Activated naive CD4-positive, alpha-beta T cell treated with anti-CD3 and anti-CD28 coated beads, Interleukin-2, amount 50 U/mL, for 24 hours (primary cell): ENCODE measurements at regions not wholly inside any gene's neighbourhood (a gene's known extent, or its start where the extent isn't known, plus 50 kb on each side); places are given as distances from the start of the nearest gene placed in this dataset.

Experiments used
- H3K27ac Mint-ChIP-seq: one replicate; pipeline ENCODE4 v1.8.0; 2021; ENCODE audit warnings: mild to moderate bottlenecking, mixed read lengths
- H3K27me3 Mint-ChIP-seq: one replicate; pipeline ENCODE4 v1.8.0; 2021; ENCODE audit warnings: mixed read lengths
- H3K36me3 Mint-ChIP-seq: one replicate; pipeline ENCODE4 v1.8.0; 2021; ENCODE audit warnings: mixed read lengths
- H3K4me1 Mint-ChIP-seq: one replicate; pipeline ENCODE4 v1.8.0; 2021; ENCODE audit warnings: mixed read lengths
- H3K4me3 Mint-ChIP-seq: one replicate; pipeline ENCODE4 v1.8.0; 2021; ENCODE audit warnings: mild to moderate bottlenecking, mixed read lengths
- H3K9me3 Mint-ChIP-seq: one replicate; pipeline ENCODE4 v1.8.0; 2021; ENCODE audit warnings: mixed read lengths

DNA sequence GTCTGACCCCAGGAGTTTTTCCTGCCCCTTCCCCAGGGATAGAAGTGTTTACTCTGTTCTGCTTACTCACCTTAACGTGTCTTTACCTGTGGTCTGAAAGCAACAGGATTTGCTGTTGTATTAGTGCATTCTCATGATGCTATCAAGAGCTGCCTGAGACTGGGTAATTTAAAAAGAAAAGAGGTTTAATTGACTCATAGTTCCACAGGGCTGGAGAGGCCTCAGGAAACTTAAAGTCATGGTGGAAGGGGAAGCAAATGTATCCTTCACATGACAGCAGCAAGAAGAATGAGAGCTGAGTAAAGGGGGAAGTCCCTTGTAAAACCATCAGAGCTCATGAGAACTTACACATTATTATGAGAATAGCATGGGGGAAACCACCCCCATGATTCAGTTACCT, 240.4 kb downstream of the SNAPC1 start:
- Mint-ChIP-seq H3K36me3 (no peaks in the 10 kb centered on the region), H3K27ac (peak overlapping the region; percentile 88), H3K4me3 (no peak overlapping the region), H3K4me1 (peaks cover 9% of the 10 kb centered on the region), H3K9me3 (peaks cover 6% of the 10 kb centered on the region), H3K27me3 (peaks cover 16% of the 10 kb centered on the region)

DNA sequence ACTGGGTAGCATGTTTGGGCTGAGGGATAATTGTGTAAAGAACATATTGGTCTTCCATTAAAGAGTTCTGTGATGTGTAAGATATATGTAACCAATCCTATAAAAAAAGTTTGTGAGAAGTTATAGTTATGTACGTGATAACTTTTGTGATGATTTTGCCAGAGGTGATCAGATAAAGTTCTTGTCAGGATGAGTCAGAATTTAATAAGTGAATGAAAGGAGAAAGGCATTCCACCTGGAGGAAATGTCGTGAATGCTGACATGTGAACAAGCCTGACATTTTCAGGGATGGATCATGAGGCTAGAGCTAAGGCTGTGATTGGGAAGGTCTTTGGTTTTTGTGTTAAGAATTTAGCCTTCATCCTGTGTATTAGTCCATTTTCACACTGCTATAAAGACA, 241.5 kb downstream of the SNAPC1 start:
- Mint-ChIP-seq H3K9me3 (peaks cover 6% of the 10 kb centered on the region), H3K4me3 (no peak overlapping the region), H3K27ac (no peak overlapping the region), H3K27me3 (peaks cover 19% of the 10 kb centered on the region), H3K4me1 (peaks cover 9% of the 10 kb centered on the region), H3K36me3 (no peaks in the 10 kb centered on the region)

DNA sequence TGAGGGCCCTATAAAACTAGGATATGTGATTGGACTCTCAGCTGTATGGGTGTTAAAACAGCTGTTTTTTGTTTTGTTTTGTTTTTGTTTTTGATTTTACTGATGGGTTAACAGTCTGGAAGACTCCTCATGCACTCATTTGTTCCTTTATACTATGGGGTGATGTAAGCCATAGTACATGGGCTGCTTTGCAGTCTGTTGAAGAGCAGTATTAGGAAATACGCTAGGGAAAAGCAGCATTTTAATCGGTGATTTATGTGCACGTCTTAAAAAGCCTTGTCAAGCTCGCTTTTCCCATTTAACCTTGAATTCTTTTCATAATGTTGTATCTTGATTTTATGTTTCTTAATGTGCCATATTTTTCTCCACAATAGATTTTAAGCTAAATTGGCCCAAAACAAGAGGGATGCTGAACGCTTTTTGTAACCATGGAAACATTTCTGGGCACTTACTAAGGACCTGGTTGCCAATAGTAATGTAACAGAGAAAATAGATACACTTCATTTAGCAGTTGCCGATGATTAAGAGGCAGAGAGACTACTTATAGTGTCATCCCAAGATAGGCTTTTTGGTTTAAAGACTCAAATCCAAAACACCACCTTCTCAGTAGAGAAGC, 244.0 kb downstream of the SNAPC1 start:
- Mint-ChIP-seq H3K4me3 (no peak overlapping the region), H3K27ac (no peak overlapping the region), H3K9me3 (peaks cover 6% of the 10 kb centered on the region), H3K4me1 (peaks cover 9% of the 10 kb centered on the region), H3K36me3 (no peaks in the 10 kb centered on the region), H3K27me3 (peaks cover 22% of the 10 kb centered on the region)

DNA sequence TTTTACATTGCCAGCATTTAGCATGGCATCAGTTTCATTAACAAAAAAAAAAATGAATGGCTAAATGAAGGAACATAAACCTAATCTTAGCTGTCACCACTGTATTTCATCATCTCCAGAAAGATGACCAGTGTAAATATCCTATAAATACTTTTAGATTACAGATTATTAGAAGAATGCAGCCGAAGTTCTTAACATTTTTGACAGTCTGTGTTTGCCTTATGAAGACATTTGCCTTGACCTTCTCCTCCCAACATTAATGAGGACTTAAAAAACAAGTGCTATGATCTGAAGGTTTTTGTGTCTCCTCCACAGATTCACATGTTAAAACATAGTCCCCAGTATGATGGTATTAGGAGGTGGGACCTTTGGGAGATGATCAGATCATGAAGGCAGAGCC, 253.0 kb downstream of the SNAPC1 start:
- Mint-ChIP-seq H3K9me3 (peaks cover 4% of the 10 kb centered on the region), H3K27me3 (peaks cover 9% of the 10 kb centered on the region), H3K36me3 (no peaks in the 10 kb centered on the region), H3K27ac (no peak overlapping the region), H3K4me1 (no peaks in the 10 kb centered on the region), H3K4me3 (no peak overlapping the region)

DNA sequence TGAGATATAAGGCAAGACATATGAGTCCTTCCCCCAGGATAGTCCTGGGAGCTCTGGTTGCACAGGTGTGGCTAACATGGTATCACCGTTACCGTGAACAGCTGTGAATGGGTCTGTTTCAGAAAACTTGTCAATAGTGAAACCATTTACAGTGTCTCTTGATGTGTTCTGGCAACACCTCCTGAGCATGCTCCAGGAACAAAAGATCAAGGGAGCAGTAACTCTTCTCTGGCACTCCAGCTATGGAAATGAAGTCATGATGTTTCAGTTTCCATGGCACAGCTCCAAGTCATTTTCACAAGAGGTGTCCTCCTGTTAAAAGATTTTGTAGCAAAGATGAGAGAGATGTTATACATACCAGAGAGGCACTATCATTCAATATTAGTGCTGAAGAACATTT, 253.7 kb downstream of the SNAPC1 start:
- Mint-ChIP-seq H3K4me3 (no peak overlapping the region), H3K36me3 (no peaks in the 10 kb centered on the region), H3K4me1 (no peaks in the 10 kb centered on the region), H3K9me3 (peaks cover 4% of the 10 kb centered on the region), H3K27me3 (peaks cover 9% of the 10 kb centered on the region), H3K27ac (no peak overlapping the region)

DNA sequence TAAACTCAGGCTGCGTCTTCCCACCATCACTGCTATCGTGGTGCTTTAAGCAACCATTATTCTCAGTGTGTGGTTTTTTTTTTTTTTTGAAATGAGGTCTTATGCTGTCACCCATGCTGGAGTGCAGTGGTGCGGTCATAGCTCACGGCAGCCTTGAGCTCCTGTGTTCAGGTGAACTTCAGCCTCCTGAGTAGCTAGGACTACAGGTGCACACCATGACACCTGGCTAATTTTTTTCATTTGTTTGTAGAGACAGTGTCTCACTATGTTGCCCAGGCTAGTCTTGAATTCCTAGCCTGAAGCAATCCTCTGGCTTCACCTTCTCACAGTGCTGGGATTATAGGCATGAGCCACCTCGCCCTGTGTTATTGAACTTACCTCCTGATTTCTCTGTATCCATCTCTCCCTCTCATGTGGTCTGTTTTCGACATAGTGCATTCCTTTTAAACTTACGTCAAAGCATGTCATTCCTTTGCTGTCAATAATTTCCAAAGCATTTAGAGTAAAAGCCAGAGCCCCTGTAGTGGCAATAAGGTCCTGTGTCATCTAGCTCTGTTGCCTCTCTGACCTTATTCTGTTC, 255.5 kb downstream of the SNAPC1 start:
- Mint-ChIP-seq H3K27ac (no peak overlapping the region), H3K4me3 (no peak overlapping the region), H3K27me3 (peaks cover 7% of the 10 kb centered on the region), H3K4me1 (no peaks in the 10 kb centered on the region), H3K9me3 (peaks cover 4% of the 10 kb centered on the region), H3K36me3 (no peaks in the 10 kb centered on the region)

DNA sequence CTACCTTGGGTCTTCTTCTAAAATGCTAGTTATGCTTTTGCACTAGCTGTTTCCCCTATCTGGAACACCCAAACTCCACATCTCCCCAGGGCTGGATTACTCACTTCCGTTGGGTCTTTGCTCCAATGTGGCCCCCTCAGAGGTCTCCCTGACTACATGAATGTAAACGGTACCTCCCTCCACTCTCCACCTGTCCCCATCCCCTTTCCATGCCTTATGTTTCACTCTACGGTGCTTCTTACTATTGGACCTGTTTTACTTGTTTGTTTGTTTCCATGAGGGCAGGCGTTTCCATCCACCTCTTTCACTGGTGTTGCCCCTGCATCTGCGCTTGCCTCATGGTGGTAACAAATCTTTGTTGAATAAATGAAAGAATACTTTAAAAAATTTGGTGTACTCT, 256.4 kb downstream of the SNAPC1 start:
- H3K27ac Mint-ChIP-seq, result no peak overlapping the region
- no peaks in the 10 kb centered on the region for H3K36me3 Mint-ChIP-seq
- H3K9me3 Mint-ChIP-seq, result peaks cover 4% of the 10 kb centered on the region
- H3K4me1 Mint-ChIP-seq, result no peaks in the 10 kb centered on the region
- H3K27me3 Mint-ChIP-seq, result peaks cover 7% of the 10 kb centered on the region
- H3K4me3 Mint-ChIP-seq, result no peak overlapping the region

DNA sequence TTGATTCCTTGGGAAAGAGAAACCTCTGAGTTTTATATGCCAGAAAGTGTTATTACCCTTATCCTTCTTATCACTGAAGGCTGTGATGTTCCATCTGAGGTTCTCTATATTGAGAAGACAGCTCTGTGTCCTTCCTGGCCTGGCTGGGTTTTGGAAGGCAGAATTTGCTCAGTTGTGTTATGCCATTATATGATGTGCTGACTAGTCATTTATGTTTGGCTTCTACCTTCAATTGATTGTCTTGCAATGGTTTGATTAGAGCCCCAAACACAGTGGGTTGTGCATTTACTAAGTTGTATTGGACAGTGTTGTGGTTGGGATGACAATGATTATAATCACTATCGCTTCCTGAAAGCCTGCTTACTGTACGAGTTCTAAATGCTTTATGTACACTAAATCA, 265.7 kb downstream of the SNAPC1 start:
- Mint-ChIP-seq H3K27ac (no peak overlapping the region), H3K36me3 (no peaks in the 10 kb centered on the region), H3K4me3 (no peak overlapping the region), H3K9me3 (peaks cover 9% of the 10 kb centered on the region), H3K27me3 (peaks cover 20% of the 10 kb centered on the region), H3K4me1 (no peaks in the 10 kb centered on the region)

DNA sequence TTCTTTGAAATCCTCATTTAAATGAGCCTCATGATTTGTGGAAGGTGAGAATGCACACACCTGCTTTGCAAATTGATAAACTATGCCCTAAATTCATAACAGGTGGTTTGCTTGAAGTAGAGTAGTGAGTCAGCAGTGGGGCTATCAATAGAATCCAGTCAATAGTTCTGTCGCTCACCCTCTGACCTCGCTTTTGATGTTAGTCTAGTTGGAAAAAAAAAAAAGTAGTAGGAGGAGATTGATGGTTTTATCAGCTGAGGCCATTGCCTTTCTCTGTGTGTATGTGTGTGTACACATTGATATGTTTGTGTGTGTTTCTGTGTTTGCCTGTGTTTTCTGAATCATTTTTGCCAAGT, 267.3 kb downstream of the SNAPC1 start:
- Mint-ChIP-seq H3K36me3 (no peaks in the 10 kb centered on the region), H3K4me3 (no peak overlapping the region), H3K27ac (peak overlapping the region; percentile 68), H3K9me3 (peaks cover 7% of the 10 kb centered on the region), H3K4me1 (no peaks in the 10 kb centered on the region), H3K27me3 (peaks cover 20% of the 10 kb centered on the region)

DNA sequence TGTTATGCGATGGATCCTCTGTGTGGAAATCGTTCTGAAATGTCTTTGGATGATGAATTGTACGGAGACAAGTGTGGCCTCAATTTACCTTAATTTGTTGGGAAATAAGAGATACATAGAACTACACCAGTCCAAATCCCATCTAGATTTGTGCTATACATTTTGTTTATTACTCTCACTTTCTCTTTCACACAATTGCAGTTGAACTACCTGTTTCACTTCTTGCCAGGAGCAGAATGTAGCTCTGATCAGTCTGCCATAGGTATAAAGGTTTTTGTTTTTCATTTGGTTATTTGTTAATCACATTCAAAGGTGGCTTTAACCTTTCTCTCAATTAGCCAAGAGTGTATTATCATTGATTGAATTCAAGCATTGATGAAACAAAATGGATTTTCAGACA, 268.2 kb downstream of the SNAPC1 start:
- Mint-ChIP-seq H3K4me3 (no peak overlapping the region), H3K4me1 (no peaks in the 10 kb centered on the region), H3K9me3 (no peaks in the 10 kb centered on the region), H3K27me3 (peaks cover 19% of the 10 kb centered on the region), H3K36me3 (no peaks in the 10 kb centered on the region), H3K27ac (no peak overlapping the region)

DNA sequence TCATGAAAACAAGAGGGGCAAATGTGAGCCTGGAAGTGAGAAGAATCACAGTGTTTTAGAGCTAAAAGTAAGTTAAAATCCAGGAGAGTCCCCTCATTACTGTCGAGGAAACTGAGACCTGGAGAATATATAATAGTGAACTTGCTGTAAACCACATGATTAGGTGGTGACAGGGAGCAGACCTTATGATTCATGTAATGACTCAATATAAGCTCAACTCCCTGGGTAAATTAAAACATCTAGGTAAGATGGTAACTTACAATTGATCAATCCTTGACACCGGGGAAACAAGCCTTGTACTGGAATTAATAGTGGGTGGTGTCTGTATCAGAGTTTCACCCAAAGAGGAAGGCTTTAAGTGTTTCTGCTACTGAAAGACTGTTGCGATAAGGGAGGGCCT, 269.3 kb downstream of the SNAPC1 start:
- Mint-ChIP-seq H3K4me1 (no peaks in the 10 kb centered on the region), H3K9me3 (no peaks in the 10 kb centered on the region), H3K36me3 (no peaks in the 10 kb centered on the region), H3K27me3 (peaks cover 20% of the 10 kb centered on the region), H3K27ac (no peak overlapping the region), H3K4me3 (no peak overlapping the region)

DNA sequence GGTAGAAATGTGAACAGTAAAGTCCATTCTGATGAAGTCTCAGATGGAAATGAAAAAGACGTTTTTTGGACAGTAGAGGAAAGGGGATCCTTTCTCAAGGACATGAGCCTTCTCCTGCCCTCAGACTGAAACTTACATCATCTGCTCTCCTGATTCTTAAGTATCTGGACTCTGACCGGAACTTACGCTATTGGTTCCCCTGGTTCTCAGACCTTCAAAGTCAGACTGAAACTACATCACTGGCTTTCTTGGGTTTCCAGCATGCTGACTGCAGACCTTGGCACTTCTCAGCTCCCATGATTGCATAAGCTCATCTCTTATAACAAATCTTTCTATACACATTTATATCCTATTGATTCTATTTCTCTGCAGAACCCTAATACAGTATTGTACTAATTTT, 291.0 kb downstream of the SNAPC1 start:
- Mint-ChIP-seq H3K4me1 (no peaks in the 10 kb centered on the region), H3K27me3 (peaks cover 18% of the 10 kb centered on the region), H3K36me3 (peaks cover 7% of the 10 kb centered on the region), H3K4me3 (no peak overlapping the region), H3K27ac (no peak overlapping the region), H3K9me3 (peaks cover 25% of the 10 kb centered on the region)

DNA sequence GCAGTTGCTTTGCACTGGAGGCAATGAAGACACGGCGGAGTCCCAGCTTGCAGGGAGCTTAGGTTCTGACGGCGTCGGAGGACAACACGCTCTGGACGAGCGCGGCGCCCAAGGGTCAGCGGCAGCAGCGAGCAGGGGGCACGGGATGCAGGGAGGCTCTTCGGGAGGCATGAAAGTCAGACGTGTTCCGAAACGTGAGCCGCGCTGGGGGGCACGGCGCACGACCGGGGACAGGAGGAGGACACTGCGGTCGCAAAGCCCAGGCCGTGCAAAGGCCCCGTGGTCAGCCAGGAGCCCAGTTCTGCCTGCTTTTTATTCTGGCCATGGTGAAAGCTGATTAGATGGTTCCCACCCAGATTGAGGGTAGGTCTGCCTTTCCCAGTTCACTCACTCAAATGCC, 294.6 kb downstream of the SNAPC1 start:
- no peaks in the 10 kb centered on the region for H3K4me1 Mint-ChIP-seq
- peaks cover 2% of the 10 kb centered on the region for H3K36me3 Mint-ChIP-seq
- H3K9me3 Mint-ChIP-seq, result peaks cover 9% of the 10 kb centered on the region
- no peak overlapping the region for H3K27ac Mint-ChIP-seq
- no peak overlapping the region for H3K4me3 Mint-ChIP-seq
- peaks cover 9% of the 10 kb centered on the region for H3K27me3 Mint-ChIP-seq

DNA sequence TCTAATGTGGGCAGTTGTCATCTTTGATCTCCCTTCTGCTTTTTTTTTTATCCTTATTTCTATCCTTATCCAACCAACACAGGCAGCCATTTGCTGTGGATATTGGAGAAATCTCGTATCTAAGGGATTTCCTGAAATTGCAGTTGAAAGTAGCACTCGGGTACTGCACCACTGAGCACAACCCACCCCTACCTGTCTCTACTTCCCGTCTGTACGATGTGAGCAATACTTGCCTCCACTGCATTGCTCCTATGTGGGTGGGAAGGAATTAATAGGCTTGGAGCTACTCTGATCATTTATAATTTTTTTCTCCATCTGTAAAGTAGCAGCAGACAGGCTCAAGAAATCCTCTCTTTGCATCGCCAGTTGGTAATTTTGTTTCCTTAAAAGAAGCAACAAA, 300.4 kb downstream of the SNAPC1 start:
- Mint-ChIP-seq H3K4me3 (no peak overlapping the region), H3K27ac (no peak overlapping the region), H3K27me3 (peaks cover 5% of the 10 kb centered on the region), H3K9me3 (no peaks in the 10 kb centered on the region), H3K36me3 (no peaks in the 10 kb centered on the region), H3K4me1 (no peaks in the 10 kb centered on the region)

DNA sequence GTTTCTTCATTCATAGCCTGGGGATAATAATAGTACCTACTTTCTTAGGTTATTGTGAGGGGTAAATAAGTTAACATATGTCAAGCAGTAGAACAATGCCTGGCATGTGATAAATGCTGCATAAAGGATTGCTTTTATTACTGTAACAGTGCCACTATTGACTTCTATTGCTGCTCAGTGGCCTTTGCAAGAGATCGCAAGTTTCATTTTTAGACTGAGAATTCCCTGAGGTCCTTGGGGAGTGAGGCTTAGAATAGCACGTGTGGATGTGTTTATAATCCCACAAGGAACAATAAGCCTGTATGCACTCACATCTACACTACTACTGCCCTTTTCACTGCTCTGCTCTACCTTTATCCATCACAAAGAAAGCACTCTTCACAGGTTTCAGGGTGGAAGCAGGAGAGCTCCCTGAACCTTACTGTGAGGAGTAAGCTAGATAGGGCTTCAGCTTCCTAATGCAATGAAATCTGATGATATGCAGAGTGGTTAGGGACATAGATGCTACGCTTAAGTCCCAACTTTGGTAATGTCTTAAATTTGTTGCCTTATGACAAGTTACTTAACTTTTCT, 302.6 kb downstream of the SNAPC1 start:
- no peaks in the 10 kb centered on the region for H3K9me3 Mint-ChIP-seq
- no peaks in the 10 kb centered on the region for H3K36me3 Mint-ChIP-seq
- no peak overlapping the region for H3K4me3 Mint-ChIP-seq
- H3K27me3 Mint-ChIP-seq, result peaks cover 5% of the 10 kb centered on the region
- no peak overlapping the region for H3K27ac Mint-ChIP-seq
- H3K4me1 Mint-ChIP-seq, result no peaks in the 10 kb centered on the region

DNA sequence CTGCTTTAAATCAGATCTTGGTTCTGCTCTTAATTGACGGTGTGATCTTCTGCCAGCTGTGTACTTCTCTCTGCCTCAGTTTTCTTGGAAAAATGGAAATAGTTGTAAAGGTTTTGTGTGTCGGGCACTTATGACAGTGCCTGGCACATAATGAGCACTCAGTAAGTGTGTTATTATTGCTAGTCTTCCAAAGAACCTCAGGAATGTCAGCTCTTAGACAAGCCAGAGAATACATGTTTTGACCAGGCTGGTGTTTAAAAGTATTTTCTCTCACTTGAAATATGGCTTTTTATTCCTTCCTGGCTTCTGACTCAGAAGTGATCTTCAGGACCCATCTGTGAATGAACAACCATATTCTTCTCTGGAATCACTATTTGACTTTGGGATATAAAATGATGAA, 304.1 kb downstream of the SNAPC1 start:
- no peaks in the 10 kb centered on the region for H3K9me3 Mint-ChIP-seq
- H3K4me3 Mint-ChIP-seq, result no peak overlapping the region
- peaks cover 3% of the 10 kb centered on the region for H3K27me3 Mint-ChIP-seq
- H3K4me1 Mint-ChIP-seq, result no peaks in the 10 kb centered on the region
- H3K27ac Mint-ChIP-seq, result no peak overlapping the region
- H3K36me3 Mint-ChIP-seq, result no peaks in the 10 kb centered on the region

DNA sequence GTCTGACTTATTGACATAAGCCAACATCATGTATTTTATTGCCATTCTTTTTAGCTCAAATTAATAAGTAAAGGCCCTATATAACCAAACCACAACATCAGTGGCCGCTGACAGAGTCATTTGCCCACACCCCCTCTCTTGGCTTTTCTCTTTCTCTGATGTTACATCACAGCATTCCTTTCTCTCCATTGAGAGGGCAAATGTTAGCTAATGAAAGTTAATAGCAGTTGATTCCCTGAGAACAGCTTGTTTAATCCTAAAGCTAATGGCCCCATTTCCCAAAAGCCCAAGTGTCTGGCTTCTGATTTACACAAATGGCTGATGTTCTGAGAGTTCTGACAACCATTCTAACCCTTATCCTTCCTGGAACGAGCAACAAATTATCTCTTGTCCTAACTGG, 308.8 kb downstream of the SNAPC1 start:
- Mint-ChIP-seq H3K36me3 (no peaks in the 10 kb centered on the region), H3K4me3 (no peak overlapping the region), H3K4me1 (no peaks in the 10 kb centered on the region), H3K9me3 (no peaks in the 10 kb centered on the region), H3K27ac (no peak overlapping the region), H3K27me3 (no peaks in the 10 kb centered on the region)
